Tibial artery (tissue), 4 donors: ENCODE measurements at regions not wholly inside any gene's neighbourhood (a gene's known extent, or its start where the extent isn't known, plus 50 kb on each side); places are given as distances from the start of the nearest gene placed in this dataset.

Experiments used
- DNase-seq, 2 donors: peaks; one replicate each; pipeline ENCODE4 v3.0.0-alpha.2; 2019
- H3K27ac ChIP-seq, 2 donors: fragments of 200-600 bp; sonication (generic) in 1 of 2; 1 replicate in 1 of 2; 2 replicates in 1 of 2; pipeline ENCODE4 v1.5.1; 2018 to 2019; ENCODE audit warnings: mild to moderate bottlenecking in 1 of 2
- H3K27me3 ChIP-seq, 2 donors: fragments of 200-600 bp; sonication (generic) in 1 of 2; one replicate each; pipeline versions ENCODE4 v1.5.1 to v1.6.0; 2016 to 2019
- H3K36me3 ChIP-seq, 3 donors: fragments of 200-600 bp; sonication (generic) in 2 of 3; one replicate each; pipeline ENCODE4 v1.5.1; 2016 to 2019; ENCODE audit warnings: mild to moderate bottlenecking in 2 of 3
- H3K4me1 ChIP-seq, 4 donors: fragments of 200-600 bp; sonication (generic) in 2 of 4; 1 replicate in 3 of 4; 2 replicates in 1 of 4; pipeline ENCODE4 v1.5.1; 2016 to 2019
- H3K4me3 ChIP-seq, 2 donors: fragments of 200-600 bp; sonication (generic) in 1 of 2; 1 replicate in 1 of 2; 2 replicates in 1 of 2; pipeline ENCODE4 v1.5.1; 2018 to 2019; ENCODE audit warnings: mild to moderate bottlenecking in 2 of 2
- H3K9me3 ChIP-seq, 3 donors: fragments of 200-600 bp; sonication (generic) in 1 of 3; one replicate each; pipeline ENCODE4 v1.5.1; 2016 to 2019
- CTCF ChIP-seq, 2 experiments: fragments of 200-600 bp in 1 of 2; fragments of 450-650 bp in 1 of 2; IDR thresholded peaks; one replicate each; pipeline ENCODE4 v1.5.1; 2017 to 2019; ENCODE audit warnings: antibody characterized with exemption in 2 of 2, mild to moderate bottlenecking in 1 of 2, moderate library complexity in 1 of 2
- intact Hi-C: fragments of 100-400 bp; cut with DNase I; formaldehyde crosslinking; loops from one replicate; pipeline ENCODE4 v1.15.0; 2023; ENCODE audit warnings: low total_unique reads

GRCh38 chr20:39094391-39094790 lies 132.2 kb downstream of the DHX35 start:
- no peaks in the 10 kb centered on the region for H3K36me3 ChIP-seq
- intact Hi-C loops: no loop called here
- H3K27ac ChIP-seq: no peak overlapping the region
- H3K4me1 ChIP-seq: no peaks in the 10 kb centered on the region
- no peak for DNase-seq
- H3K4me3 ChIP-seq: no peak overlapping the region
- no peak for TF ChIP-seq CTCF (IDR thresholded peaks at IDR 0.05)
- H3K27me3 ChIP-seq: no peaks in the 10 kb centered on the region
- H3K9me3 ChIP-seq: no peaks in the 10 kb centered on the region

DNA sequence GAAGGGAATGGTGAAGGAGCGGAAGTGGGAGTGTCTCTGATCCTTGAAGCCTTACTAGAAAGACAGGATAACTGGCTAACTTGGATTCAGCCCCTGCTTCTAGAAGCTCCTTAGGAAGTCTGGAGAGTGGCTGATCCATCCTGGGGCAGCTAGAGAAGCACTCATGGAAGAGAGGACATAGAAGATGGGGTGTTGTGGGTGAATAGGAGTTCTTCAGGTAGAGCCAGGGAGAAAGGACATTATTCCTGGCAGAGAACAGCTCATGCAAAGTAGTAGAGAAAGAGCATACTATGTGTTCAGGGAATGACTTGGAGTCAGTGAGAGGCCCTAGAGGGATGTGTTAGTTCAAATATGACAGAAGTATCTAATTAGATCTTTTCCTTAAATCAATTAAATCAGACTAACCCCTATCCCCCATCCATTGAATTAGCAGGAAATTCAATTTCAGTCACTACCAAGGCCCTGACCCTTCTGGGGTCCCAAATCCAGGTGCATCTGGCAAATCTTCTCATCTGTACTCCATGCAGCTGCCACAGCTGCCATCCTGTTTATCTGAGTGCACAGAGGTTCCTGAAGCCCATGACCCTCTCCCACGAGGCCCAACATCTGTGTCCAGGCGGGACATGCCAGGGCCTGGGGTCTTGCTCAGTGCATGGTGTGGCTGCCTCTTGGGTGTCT lies 130.7 kb downstream of the DHX35 start:
- DNase-seq: no peak
- intact Hi-C loops: no loop called here
- H3K27ac ChIP-seq: no peak overlapping the region
- H3K4me3 ChIP-seq: no peak overlapping the region
- H3K36me3 ChIP-seq: no peaks in the 10 kb centered on the region
- H3K4me1 ChIP-seq: no peaks in the 10 kb centered on the region
- no peak for TF ChIP-seq CTCF (IDR thresholded peaks at IDR 0.05)
- peaks cover 0 to 4% of the 10 kb centered on the region in 2 donors for H3K27me3 ChIP-seq
- no peaks in the 10 kb centered on the region for H3K9me3 ChIP-seq

DNA sequence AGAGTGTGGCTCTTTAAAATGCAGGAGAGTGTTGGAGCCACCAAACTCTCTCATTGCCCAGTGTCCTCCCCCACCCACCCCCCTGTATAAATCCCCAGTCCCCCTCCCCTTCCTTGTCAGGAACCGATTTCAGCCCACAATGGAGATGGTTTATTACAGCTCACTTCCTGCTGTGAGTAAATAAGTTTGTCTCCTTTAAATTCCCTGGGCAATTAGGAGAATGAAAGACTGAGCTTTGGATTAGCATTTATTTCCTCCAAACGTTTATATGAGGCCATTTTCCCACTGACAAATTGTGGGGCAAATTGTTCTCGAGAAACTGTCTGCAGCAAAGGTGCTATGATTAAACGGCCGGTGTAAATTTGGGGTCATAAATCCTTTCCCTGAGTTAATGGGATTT lies 128.8 kb downstream of the DHX35 start:
- intact Hi-C loops: no loop called here
- H3K27me3 ChIP-seq: peaks cover 0 to 4% of the 10 kb centered on the region in 2 donors
- no peak for TF ChIP-seq CTCF (IDR thresholded peaks at IDR 0.05)
- H3K27ac ChIP-seq: no peak overlapping the region
- no peaks in the 10 kb centered on the region for H3K36me3 ChIP-seq
- H3K9me3 ChIP-seq: no peaks in the 10 kb centered on the region
- H3K4me3 ChIP-seq: no peak overlapping the region
- H3K4me1 ChIP-seq: no peaks in the 10 kb centered on the region
- DNase-seq: no peak

DNA sequence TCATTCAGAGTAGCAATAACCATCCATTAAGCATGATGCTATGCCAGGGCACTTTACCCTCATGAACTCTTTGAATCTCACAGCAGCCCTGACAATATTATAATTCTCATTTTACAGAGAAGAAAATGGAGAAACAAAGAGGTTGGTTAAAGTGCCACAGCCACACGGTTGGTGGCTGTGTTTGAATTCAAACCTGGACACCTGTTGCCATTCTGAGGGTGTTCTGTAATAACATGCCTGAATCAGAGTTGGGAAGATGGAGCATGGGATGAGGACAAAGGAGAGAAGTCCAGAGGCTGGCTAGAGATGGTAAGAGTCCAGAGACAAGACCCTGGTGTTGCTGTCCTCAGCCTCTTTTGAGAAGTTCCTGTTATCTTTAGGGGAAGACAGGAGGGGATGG lies 127.7 kb downstream of the DHX35 start:
- intact Hi-C loops: no loop called here

More for the DNA sequence above, 127.7 kb downstream of the DHX35 start:
- Histone ChIP-seq H3K4me3 (no peak overlapping the region), H3K4me1 (no peaks in the 10 kb centered on the region), H3K36me3 (no peaks in the 10 kb centered on the region), H3K27ac (no peak overlapping the region), H3K27me3 (peaks cover 0 to 4% of the 10 kb centered on the region in 2 donors), H3K9me3 (no peaks in the 10 kb centered on the region)
- DNase-seq: no peak
- TF ChIP-seq CTCF (IDR thresholded peaks at IDR 0.05): no peak
